HepG2 (cell line): ENCODE measurements at regions not wholly inside any gene's neighbourhood (a gene's known extent, or its start where the extent isn't known, plus 50 kb on each side); places are given as distances from the start of the nearest gene placed in this dataset.

Source experiments
- BRF2 ChIP-seq: sonication (generic); formaldehyde crosslinking; IDR thresholded peaks from 2 replicates; pipeline ENCODE4 v1.8.1; 2022; ENCODE audit warnings: mild to moderate bottlenecking, missing genetic modification reagents
- CREB1 ChIP-seq, 2 experiments: fragments of 450-650 bp in 1 of 2; IDR thresholded peaks; 2 replicates each; pipeline ENCODE4 v1.6.1; 2016 to 2017; ENCODE audit warnings: control low read depth in 1 of 2, mild to moderate bottlenecking in 1 of 2, missing compliant biosample characterization in 1 of 2, missing genetic modification characterization in 1 of 2
- CTCF ChIP-seq: sonication (generic); formaldehyde crosslinking; IDR thresholded peaks from 2 replicates; pipeline ENCODE4 v1.5.0; 2020; ENCODE audit warnings: mild to moderate bottlenecking, missing genetic modification reagents, moderate library complexity
- FOXP4 ChIP-seq: sonication (generic); formaldehyde crosslinking; IDR thresholded peaks from 2 replicates; pipeline ENCODE4 v1.4.0; 2020; ENCODE audit warnings: missing genetic modification reagents
- NFIC ChIP-seq: IDR thresholded peaks from 2 replicates; pipeline ENCODE4 v1.6.1; 2012; ENCODE audit warnings: mild to moderate bottlenecking, low read length, inconsistent platforms
- TSC22D2 ChIP-seq: sonication (generic); formaldehyde crosslinking; IDR thresholded peaks from 2 replicates; pipeline ENCODE4 v1.5.1; 2020; ENCODE audit warnings: missing genetic modification reagents, mild to moderate bottlenecking, borderline replicate concordance
- ZNF124 ChIP-seq: sonication (generic); formaldehyde crosslinking; IDR thresholded peaks from 2 replicates; pipeline ENCODE4 v1.4.0; 2020; ENCODE audit warnings: missing genetic modification reagents
- ZNF691 ChIP-seq: sonication (generic); formaldehyde crosslinking; IDR thresholded peaks from 2 replicates; pipeline ENCODE4 v1.4.0; 2020; ENCODE audit warnings: missing genetic modification reagents, low read depth, mild to moderate bottlenecking, borderline replicate concordance
- ZNF761 ChIP-seq: sonication (generic); formaldehyde crosslinking; conservative IDR thresholded peaks from 2 replicates; pipeline ENCODE4 v1.4.0; 2020; ENCODE audit warnings: mild to moderate bottlenecking, missing genetic modification reagents

- no peak for TF ChIP-seq TSC22D2 (CRISPR knock-in tag)
- no peak for TF ChIP-seq FOXP4
- no peak for TF ChIP-seq CTCF (CRISPR knock-in tag)
- TF ChIP-seq ZNF691 (CRISPR knock-in tag) = no peak
- no peak for TF ChIP-seq ZNF761 (CRISPR knock-in tag)
- TF ChIP-seq CREB1 (IDR thresholded peaks at IDR 0.05) = no peak
- no peak for TF ChIP-seq CREB1 (CRISPR knock-in tag; IDR thresholded peaks at IDR 0.05)
- TF ChIP-seq ZNF124 = no peak
- no peak for TF ChIP-seq BRF2
- TF ChIP-seq NFIC = no peak
Measured at GRCh38 chr5:89086390-89087086, 203.6 kb upstream of the MEF2C start.
